Medulla oblongata (tissue), 1 donor: ENCODE measurements at regions not wholly inside any gene's neighbourhood (a gene's known extent, or its start where the extent isn't known, plus 50 kb on each side); places are given as distances from the start of the nearest gene placed in this dataset.
"Not testable (repeated sequence)": the region's sequence is repeated elsewhere in the genome, so short reads cannot be mapped to it uniquely, and the experiment has no call there.

ENCODE experiments used
- DNase-seq: peaks from one replicate; pipeline ENCODE4 v3.0.0-alpha.2; 2015; ENCODE audit errors: extremely low spot score

DNA sequence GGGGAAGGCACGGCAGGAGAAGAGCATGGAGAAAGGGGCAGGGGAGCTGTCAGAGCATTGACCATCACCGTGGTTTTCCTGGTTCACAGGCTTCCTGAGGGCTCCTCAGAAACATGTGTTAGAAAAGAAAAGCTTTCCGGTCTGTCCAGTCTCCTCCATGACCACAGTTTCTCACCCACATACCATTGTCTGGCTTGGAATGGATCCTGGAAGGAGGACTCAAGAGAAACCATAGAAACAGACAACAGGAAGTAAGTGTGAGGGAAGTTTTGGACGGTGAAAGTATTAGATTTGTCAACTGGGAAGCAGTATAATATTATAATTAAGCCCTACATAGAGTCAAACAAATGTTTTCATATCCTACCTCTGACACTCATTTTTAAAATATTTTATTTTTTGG is 52.7 kb upstream of the NOTCH2NLA start:
- DNase-seq: not testable (repeated sequence)

DNA sequence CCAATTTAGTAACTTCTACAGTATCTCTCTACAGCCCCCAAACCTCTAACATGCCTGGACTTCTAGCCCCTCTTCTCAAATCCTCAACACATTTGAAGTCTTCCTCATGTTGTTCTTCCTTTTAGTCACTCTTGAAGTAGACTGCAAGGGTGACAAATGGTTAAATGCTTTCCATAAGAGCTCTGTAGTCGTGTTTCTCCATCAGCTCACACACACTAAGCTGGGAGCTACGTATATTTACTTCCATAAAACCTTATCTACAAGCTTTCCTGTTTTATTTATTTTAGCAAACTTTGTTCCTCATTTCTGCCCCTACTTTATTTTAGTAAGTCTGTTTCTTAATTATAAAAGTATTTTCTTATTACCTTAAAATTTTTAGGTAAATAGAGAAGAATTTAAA is 49.9 kb upstream of the NOTCH2NLA start:
- not testable (repeated sequence) for DNase-seq
